ENCODE measurements at regions not wholly inside any gene's neighbourhood (a gene's known extent, or its start where the extent isn't known, plus 50 kb on each side); places are given as distances from the start of the nearest gene placed in this dataset.

- H3K27me3 ChIP-seq (replicated peaks in 1 of 7) = no peaks in the 10 kb centered on the region
- H3K9me3 ChIP-seq = peaks cover 0 to 14% (median 2%) of the 10 kb centered on the region in 8 donors
- TF ChIP-seq CTCF (IDR thresholded peaks at IDR 0.05 in 8 of 11, conservative IDR thresholded peaks at IDR 0.05 in 3 of 11) (no peak), POLR2AphosphoS5 (IDR thresholded peaks at IDR 0.05) (no peak), POLR2A (IDR thresholded peaks at IDR 0.05) (no peak)
- no peaks in the 10 kb centered on the region for H3K36me3 ChIP-seq
- intact Hi-C loops (cut with DNase I; ENCODE audit: low total_unique reads) = no loop called here
- no peaks in the 10 kb centered on the region for H3K4me1 ChIP-seq
- no peak for DNase-seq
- H3K27ac ChIP-seq = no peak overlapping the region
- no peak overlapping the region for H3K4me3 ChIP-seq
- 63 to 92% (median 70%) methylated on average over 1 of the region's 1 CpG for WGBS, 5 donors
Observed at GRCh38 chr5:168055961-168056360, 235.5 kb upstream of the WWC1 start.

- Histone ChIP-seq H3K27me3 (replicated peaks in 1 of 7) (no peaks in the 10 kb centered on the region), H3K4me3 (no peak overlapping the region), H3K4me1 (no peaks in the 10 kb centered on the region), H3K36me3 (no peaks in the 10 kb centered on the region), H3K9me3 (peaks cover 0 to 14% (median 2%) of the 10 kb centered on the region in 8 donors), H3K27ac (no peak overlapping the region)
- TF ChIP-seq CTCF (IDR thresholded peaks at IDR 0.05 in 8 of 11, conservative IDR thresholded peaks at IDR 0.05 in 3 of 11) (no peak), POLR2AphosphoS5 (IDR thresholded peaks at IDR 0.05) (no peak), POLR2A (IDR thresholded peaks at IDR 0.05) (no peak)
- no peak for DNase-seq
- intact Hi-C loops (cut with DNase I; ENCODE audit: low total_unique reads) = no loop called here
- WGBS, 5 donors = 76 to 90% (median 84%) methylated on average over 1 of the region's 1 CpG
Observed at GRCh38 chr5:168056499-168057182, 234.8 kb upstream of the WWC1 start.

- DNase-seq = no peak
- Histone ChIP-seq H3K27me3 (replicated peaks in 1 of 7) (peaks cover 0 to 4% (median 0%) of the 10 kb centered on the region in 7 donors), H3K4me3 (no peak overlapping the region), H3K36me3 (no peaks in the 10 kb centered on the region), H3K27ac (no peak overlapping the region), H3K4me1 (no peaks in the 10 kb centered on the region), H3K9me3 (peaks cover 0 to 14% (median 2%) of the 10 kb centered on the region in 8 donors)
- 58 to 91% (median 86%) methylated on average over 7 of the region's 7 CpGs for WGBS, 5 donors
- intact Hi-C loops (cut with DNase I; ENCODE audit: low total_unique reads) = no loop called here
- TF ChIP-seq CTCF (IDR thresholded peaks at IDR 0.05 in 8 of 11, conservative IDR thresholded peaks at IDR 0.05 in 3 of 11) (no peak), POLR2AphosphoS5 (IDR thresholded peaks at IDR 0.05) (no peak)
Observed at GRCh38 chr5:168057905-168058304, 233.5 kb upstream of the WWC1 start.

GRCh38 chr5:168059131-168059530 is 232.3 kb upstream of the WWC1 start:
- intact Hi-C loops (cut with DNase I; ENCODE audit: low total_unique reads) = no loop called here
- Histone ChIP-seq H3K27me3 (replicated peaks in 1 of 7) (peaks cover 0 to 4% (median 0%) of the 10 kb centered on the region in 7 donors), H3K36me3 (no peaks in the 10 kb centered on the region), H3K9me3 (peaks cover 0 to 14% (median 2%) of the 10 kb centered on the region in 8 donors), H3K4me3 (no peak overlapping the region), H3K27ac (no peak overlapping the region), H3K4me1 (no peaks in the 10 kb centered on the region)
- no peak for TF ChIP-seq CTCF (IDR thresholded peaks at IDR 0.05 in 8 of 11, conservative IDR thresholded peaks at IDR 0.05 in 3 of 11)
- no peak for TF ChIP-seq POLR2AphosphoS5 (IDR thresholded peaks at IDR 0.05)
- no peak for TF ChIP-seq POLR2A (IDR thresholded peaks at IDR 0.05)
- DNase-seq = no peak
- 13 to 27% (median 16%) methylated on average over 2 of the region's 2 CpGs for WGBS, 5 donors
